Fibroblast of lung (primary cell): ENCODE measurements at regions not wholly inside any gene's neighbourhood (a gene's known extent, or its start where the extent isn't known, plus 50 kb on each side); places are given as distances from the start of the nearest gene placed in this dataset.
A peak's percentile ranks its signal among the peaks of the same experiment; 100 is the strongest.

Experiments
- DNase-seq, 2 donors: peaks; one replicate each; pipeline versions ENCODE4 v3.0.0 to v3.0.0-alpha.2; 2010; ENCODE audit warnings: low read depth in 2 of 2
- H2AFZ ChIP-seq: 2 replicates; pipeline ENCODE4 v1.5.1; 2012; ENCODE audit warnings: low read length, control low read depth, inconsistent platforms
- H3K27ac ChIP-seq: 2 replicates; pipeline ENCODE4 v1.5.1; 2011; ENCODE audit warnings: low read length, control low read depth; ENCODE audit not compliant: insufficient read depth
- H3K27me3 ChIP-seq: 2 replicates; pipeline ENCODE4 v1.5.1; 2011; ENCODE audit warnings: mild to moderate bottlenecking, low read length; ENCODE audit not compliant: control insufficient read depth, insufficient read depth
- H3K36me3 ChIP-seq: 2 replicates; pipeline ENCODE4 v1.5.1; 2011; ENCODE audit warnings: low read length; ENCODE audit not compliant: control insufficient read depth, insufficient read depth
- H3K4me1 ChIP-seq: 2 replicates; pipeline ENCODE4 v1.5.1; 2011; ENCODE audit warnings: low read length; ENCODE audit not compliant: control insufficient read depth, insufficient read depth; ENCODE audit errors: extremely low read depth
- H3K4me2 ChIP-seq: 2 replicates; pipeline ENCODE4 v1.5.1; 2011; ENCODE audit warnings: low read length, control low read depth; ENCODE audit not compliant: insufficient read depth; ENCODE audit errors: extremely low read depth
- H3K4me3 ChIP-seq, 4 experiments: fragments of 200-600 bp in 1 of 4; sonication (generic) in 1 of 4; replicated peaks in 1 of 4; 2 replicates each; pipeline ENCODE4 v1.5.1; 2011 to 2016; ENCODE audit warnings: low read length in 4 of 4, low read depth in 3 of 4, mild to moderate bottlenecking in 3 of 4, control low read depth in 2 of 4, inconsistent platforms in 1 of 4, mixed read lengths in 1 of 4; ENCODE audit not compliant: insufficient read depth in 1 of 4; ENCODE audit errors: control extremely low read depth in 1 of 4
- H3K79me2 ChIP-seq: 2 replicates; pipeline ENCODE4 v1.5.1; 2012; ENCODE audit warnings: mild to moderate bottlenecking, low read length, inconsistent platforms; ENCODE audit not compliant: control insufficient read depth, insufficient read depth
- H3K9ac ChIP-seq: 2 replicates; pipeline ENCODE4 v1.5.1; 2011; ENCODE audit warnings: mild to moderate bottlenecking, low read length, control low read depth; ENCODE audit not compliant: insufficient read depth
- H3K9me3 ChIP-seq: 2 replicates; pipeline ENCODE4 v1.5.1; 2012; ENCODE audit warnings: low read depth, low read length; ENCODE audit not compliant: control insufficient read depth, insufficient read depth
- H4K20me1 ChIP-seq: 2 replicates; pipeline ENCODE4 v1.5.1; 2011; ENCODE audit warnings: low read length; ENCODE audit not compliant: control insufficient read depth, insufficient read depth; ENCODE audit errors: extremely low read depth
- CTCF ChIP-seq, 2 donors: IDR thresholded peaks in 1 of 2; conservative IDR thresholded peaks in 1 of 2; 1 replicate in 1 of 2; 2 replicates in 1 of 2; pipeline ENCODE4 v1.5.1; 2011 to 2012; ENCODE audit warnings: low read length in 2 of 2, control low read depth in 1 of 2, inconsistent platforms in 1 of 2, low read depth in 1 of 2, mild to moderate bottlenecking in 1 of 2
- EZH2 ChIP-seq: IDR thresholded peaks from 2 replicates; pipeline ENCODE4 v1.5.1; 2012; ENCODE audit warnings: low read length, control low read depth, mild to moderate bottlenecking; ENCODE audit errors: missing control alignments

DNA sequence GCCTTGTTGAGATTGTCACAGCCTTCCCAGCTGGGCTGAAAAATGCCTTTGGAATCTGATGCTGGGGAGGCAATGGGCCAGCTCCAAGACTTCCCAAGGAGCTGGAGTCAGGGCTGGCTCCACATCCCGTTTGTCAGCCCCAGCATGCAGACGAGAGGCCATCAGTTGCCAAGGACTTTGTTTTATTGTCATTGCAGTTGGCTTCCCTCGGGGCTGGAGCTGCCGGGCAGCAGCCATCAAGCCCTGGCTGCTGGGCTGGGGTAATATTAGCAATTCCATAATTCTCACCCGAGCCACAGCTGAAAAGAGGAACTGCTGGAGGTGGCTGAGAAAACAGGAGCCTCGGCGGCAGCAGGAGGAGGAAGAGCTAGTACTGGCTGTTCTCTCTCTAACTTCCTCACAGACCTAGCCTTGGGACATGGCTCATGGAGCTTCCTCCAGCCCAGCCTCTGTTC lies 182.5 kb downstream of the CDC5L start:
- no peak overlapping the region for H2AFZ ChIP-seq
- peaks cover 15% of the 10 kb centered on the region for H3K27me3 ChIP-seq
- no peaks in the 10 kb centered on the region for H3K4me1 ChIP-seq
- no peaks in the 10 kb centered on the region for H4K20me1 ChIP-seq
- H3K4me2 ChIP-seq, result no peak overlapping the region
- H3K79me2 ChIP-seq, result no peaks in the 10 kb centered on the region
- no peaks in the 10 kb centered on the region for H3K36me3 ChIP-seq
- no peak overlapping the region for H3K9ac ChIP-seq
- DNase-seq, result peak; percentile 41 to 79
- no peak overlapping the region for H3K4me3 ChIP-seq
- TF ChIP-seq EZH2, result no peak
- TF ChIP-seq CTCF (conservative IDR thresholded peaks at IDR 0.05 in 1 of 2, IDR thresholded peaks at IDR 0.05 in 1 of 2; ENCODE audit: low read depth in 1 of 2, low read length in 2 of 2), result no peak
- no peak overlapping the region for H3K27ac ChIP-seq
- no peaks in the 10 kb centered on the region for H3K9me3 ChIP-seq

GRCh38 chr6:44571510-44571909 lies 184.0 kb downstream of the CDC5L start:
- Histone ChIP-seq H3K4me3 (no peak overlapping the region), H4K20me1 (no peaks in the 10 kb centered on the region), H3K4me2 (no peak overlapping the region), H3K9ac (no peak overlapping the region), H3K27ac (no peak overlapping the region), H2AFZ (no peak overlapping the region), H3K36me3 (no peaks in the 10 kb centered on the region), H3K79me2 (no peaks in the 10 kb centered on the region), H3K27me3 (peaks cover 16% of the 10 kb centered on the region), H3K9me3 (no peaks in the 10 kb centered on the region), H3K4me1 (no peaks in the 10 kb centered on the region)
- no peak for DNase-seq
- TF ChIP-seq CTCF (conservative IDR thresholded peaks at IDR 0.05 in 1 of 2, IDR thresholded peaks at IDR 0.05 in 1 of 2; ENCODE audit: low read depth in 1 of 2, low read length in 2 of 2) (no peak), EZH2 (no peak)

GRCh38 chr6:44572346-44572745 lies 184.8 kb downstream of the CDC5L start:
- no peaks in the 10 kb centered on the region for H4K20me1 ChIP-seq
- H3K27me3 ChIP-seq, result peaks cover 17% of the 10 kb centered on the region
- no peak for DNase-seq
- no peak overlapping the region for H2AFZ ChIP-seq
- H3K9ac ChIP-seq, result no peak overlapping the region
- H3K79me2 ChIP-seq, result no peaks in the 10 kb centered on the region
- H3K4me2 ChIP-seq, result no peak overlapping the region
- no peak overlapping the region for H3K4me3 ChIP-seq
- H3K4me1 ChIP-seq, result no peaks in the 10 kb centered on the region
- no peaks in the 10 kb centered on the region for H3K9me3 ChIP-seq
- no peak for TF ChIP-seq CTCF (conservative IDR thresholded peaks at IDR 0.05 in 1 of 2, IDR thresholded peaks at IDR 0.05 in 1 of 2; ENCODE audit: low read depth in 1 of 2, low read length in 2 of 2)
- TF ChIP-seq EZH2, result no peak
- H3K36me3 ChIP-seq, result no peaks in the 10 kb centered on the region
- H3K27ac ChIP-seq, result no peak overlapping the region
